Hepatocyte (in vitro differentiated cells): ENCODE measurements at regions not wholly inside any gene's neighbourhood (a gene's known extent, or its start where the extent isn't known, plus 50 kb on each side); places are given as distances from the start of the nearest gene placed in this dataset.

ENCODE experiments used
- DNase-seq: peaks from one replicate; pipeline ENCODE4 v3.0.0-alpha.2; 2016; ENCODE audit warnings: low spot score
- H2AFZ ChIP-seq: fragments of 200-600 bp; sonication (generic); 2 replicates; pipeline ENCODE4 v1.6.0; 2016; ENCODE audit warnings: antibody characterized with exemption, mild to moderate bottlenecking
- H3K27ac ChIP-seq: fragments of 200-600 bp; sonication (generic); 2 replicates; pipeline ENCODE4 v1.5.1; 2016; ENCODE audit warnings: mild to moderate bottlenecking
- H3K27me3 ChIP-seq: fragments of 200-600 bp; sonication (generic); 2 replicates; pipeline ENCODE4 v1.6.1; 2016
- H3K36me3 ChIP-seq: fragments of 200-600 bp; sonication (generic); replicated peaks from 2 replicates; pipeline ENCODE4 v1.5.1; 2016; ENCODE audit warnings: low read depth; ENCODE audit not compliant: insufficient read depth
- H3K4me1 ChIP-seq: fragments of 200-600 bp; sonication (generic); 2 replicates; pipeline ENCODE4 v1.5.1; 2016; ENCODE audit warnings: mild to moderate bottlenecking, moderate library complexity; ENCODE audit not compliant: insufficient read depth
- H3K4me2 ChIP-seq: fragments of 200-600 bp; sonication (generic); 2 replicates; pipeline ENCODE4 v1.6.0; 2016
- H3K4me3 ChIP-seq: fragments of 200-600 bp; sonication (generic); 2 replicates; pipeline ENCODE4 v1.5.1; 2016; ENCODE audit warnings: mild to moderate bottlenecking
- H3K79me2 ChIP-seq: fragments of 200-600 bp; sonication (generic); 2 replicates; pipeline ENCODE4 v1.6.0; 2017; ENCODE audit warnings: mild to moderate bottlenecking
- H3K9me2 ChIP-seq: fragments of 200-600 bp; sonication (generic); replicated peaks from 2 replicates; pipeline ENCODE4 v1.6.0; 2017; ENCODE audit warnings: mild to moderate bottlenecking; ENCODE audit not compliant: insufficient read depth
- H3K9me3 ChIP-seq: fragments of 200-600 bp; sonication (generic); 2 replicates; pipeline ENCODE4 v1.5.1; 2016; ENCODE audit warnings: low read depth, mild to moderate bottlenecking
- H4K20me1 ChIP-seq: fragments of 200-600 bp; sonication (generic); 2 replicates; pipeline ENCODE4 v1.6.0; 2016; ENCODE audit warnings: mild to moderate bottlenecking; ENCODE audit not compliant: insufficient read depth, poor library complexity, severe bottlenecking
- CTCF ChIP-seq: fragments of 200-600 bp; sonication (generic); IDR thresholded peaks from 2 replicates; pipeline ENCODE4 v1.5.1; 2016; ENCODE audit warnings: antibody characterized with exemption, mild to moderate bottlenecking; ENCODE audit not compliant: poor library complexity
- EZH2 ChIP-seq: fragments of 200-600 bp; sonication (generic); IDR thresholded peaks from 2 replicates; pipeline ENCODE4 v1.6.1; 2016; ENCODE audit warnings: antibody characterized with exemption, mild to moderate bottlenecking, borderline replicate concordance
- EZH2phosphoT487 ChIP-seq: fragments of 200-600 bp; sonication (generic); IDR thresholded peaks from one replicate; pipeline ENCODE4 v1.6.1; 2018; ENCODE audit warnings: antibody characterized with exemption, mild to moderate bottlenecking, low read depth, moderate library complexity; ENCODE audit not compliant: unreplicated experiment, severe bottlenecking
- WGBS: methylation state at CpG from one replicate; pipeline ENCODE4 v1.1.6; 2016; ENCODE audit warnings: low lambda C conversion rate; ENCODE audit errors: missing lambda C conversion rate; 5-methylcytosine and 5-hydroxymethylcytosine counted together

- WGBS, result 88% methylated on average over 7 of the region's 7 CpGs
- H3K4me2 ChIP-seq, result no peak overlapping the region
- no peaks in the 10 kb centered on the region for H3K27me3 ChIP-seq
- no peaks in the 10 kb centered on the region for H3K4me1 ChIP-seq
- H3K79me2 ChIP-seq, result no peaks in the 10 kb centered on the region
- H2AFZ ChIP-seq, result no peak overlapping the region
- DNase-seq, result no peak
- no peaks in the 10 kb centered on the region for H3K9me2 ChIP-seq
- no peaks in the 10 kb centered on the region for H4K20me1 ChIP-seq
- H3K27ac ChIP-seq, result no peak overlapping the region
- H3K9me3 ChIP-seq, result no peaks in the 10 kb centered on the region
- no peak for TF ChIP-seq EZH2phosphoT487
- no peaks in the 10 kb centered on the region for H3K36me3 ChIP-seq
- no peak overlapping the region for H3K4me3 ChIP-seq
These were observed 210.4 kb upstream of the CA10 start for GRCh38 chr17:52368886-52369285.

- Histone ChIP-seq H3K27me3 (no peaks in the 10 kb centered on the region), H4K20me1 (no peaks in the 10 kb centered on the region), H3K9me2 (no peaks in the 10 kb centered on the region), H3K4me1 (no peaks in the 10 kb centered on the region), H3K4me2 (no peak overlapping the region), H3K4me3 (no peak overlapping the region), H3K36me3 (no peaks in the 10 kb centered on the region), H2AFZ (no peak overlapping the region), H3K9me3 (no peaks in the 10 kb centered on the region), H3K79me2 (no peaks in the 10 kb centered on the region), H3K27ac (no peak overlapping the region)
- no peak for TF ChIP-seq EZH2
- no peak for TF ChIP-seq EZH2phosphoT487
- no peak for TF ChIP-seq CTCF
- 75% methylated on average over 2 of the region's 2 CpGs for WGBS
- DNase-seq, result no peak
These were observed 199.3 kb upstream of the CA10 start for GRCh38 chr17:52357854-52358253.

GRCh38 chr17:52336796-52337195 is 178.3 kb upstream of the CA10 start:
- Histone ChIP-seq H3K9me3 (no peaks in the 10 kb centered on the region), H3K27ac (no peak overlapping the region), H3K36me3 (no peaks in the 10 kb centered on the region), H3K79me2 (no peaks in the 10 kb centered on the region), H2AFZ (no peak overlapping the region), H3K9me2 (no peaks in the 10 kb centered on the region), H3K4me3 (no peak overlapping the region), H3K4me2 (no peak overlapping the region), H3K4me1 (no peaks in the 10 kb centered on the region), H4K20me1 (no peaks in the 10 kb centered on the region), H3K27me3 (no peaks in the 10 kb centered on the region)
- no peak for DNase-seq
- no peak for TF ChIP-seq EZH2
- no peak for TF ChIP-seq CTCF
- TF ChIP-seq EZH2phosphoT487, result no peak
- 65% methylated on average over 4 of the region's 4 CpGs for WGBS

- H3K79me2 ChIP-seq, result no peaks in the 10 kb centered on the region
- H4K20me1 ChIP-seq, result no peaks in the 10 kb centered on the region
- H3K9me3 ChIP-seq, result no peaks in the 10 kb centered on the region
- H3K9me2 ChIP-seq, result no peaks in the 10 kb centered on the region
- H3K27me3 ChIP-seq, result no peaks in the 10 kb centered on the region
- H3K36me3 ChIP-seq, result no peaks in the 10 kb centered on the region
- no peak overlapping the region for H2AFZ ChIP-seq
- no peak overlapping the region for H3K27ac ChIP-seq
- no peak for DNase-seq
- no peak overlapping the region for H3K4me3 ChIP-seq
- H3K4me1 ChIP-seq, result no peaks in the 10 kb centered on the region
- WGBS, result 80% methylated on average over 1 of the region's 1 CpG
- H3K4me2 ChIP-seq, result no peak overlapping the region
- no peak for TF ChIP-seq CTCF
- no peak for TF ChIP-seq EZH2
- no peak for TF ChIP-seq EZH2phosphoT487
These were observed 147.8 kb upstream of the CA10 start for GRCh38 chr17:52306314-52306713.
